Right atrium auricular region (tissue), 2 donors: ENCODE measurements at regions not wholly inside any gene's neighbourhood (a gene's known extent, or its start where the extent isn't known, plus 50 kb on each side); places are given as distances from the start of the nearest gene placed in this dataset.

Experiments
- DNase-seq: peaks from one replicate; pipeline ENCODE4 v3.0.0-alpha.2; 2019; ENCODE audit warnings: low spot score
- H3K27ac ChIP-seq, 2 donors: fragments of 200-600 bp; sonication (generic); 1 replicate in 1 of 2; 2 replicates in 1 of 2; pipeline ENCODE4 v1.5.1; 2016 to 2019
- H3K27me3 ChIP-seq, 2 donors: fragments of 200-600 bp; sonication (generic); one replicate each; pipeline versions ENCODE4 v1.5.1 to v1.6.0; 2017 to 2019
- H3K36me3 ChIP-seq: fragments of 200-600 bp; sonication (generic); one replicate; pipeline ENCODE4 v1.5.1; 2016
- H3K4me1 ChIP-seq, 2 donors: fragments of 200-600 bp; sonication (generic); one replicate each; pipeline versions ENCODE4 v1.5.1 to v1.6.0; 2017 to 2019
- H3K4me3 ChIP-seq, 2 donors: fragments of 200-600 bp; sonication (generic); 1 replicate in 1 of 2; 2 replicates in 1 of 2; pipeline ENCODE4 v1.5.1; 2017 to 2019; ENCODE audit warnings: mild to moderate bottlenecking in 1 of 2, moderate library complexity in 1 of 2
- H3K9me3 ChIP-seq, 2 donors: fragments of 200-600 bp; sonication (generic); one replicate each; pipeline ENCODE4 v1.5.1; 2019
- TF ChIP-seq, protein P1 (sequence below), 2 donors: fragments of 200-600 bp; sonication (generic); IDR thresholded peaks; one replicate each; pipeline ENCODE4 v1.5.1; 2019; ENCODE audit warnings: antibody characterized with exemption in 2 of 2

DNA sequence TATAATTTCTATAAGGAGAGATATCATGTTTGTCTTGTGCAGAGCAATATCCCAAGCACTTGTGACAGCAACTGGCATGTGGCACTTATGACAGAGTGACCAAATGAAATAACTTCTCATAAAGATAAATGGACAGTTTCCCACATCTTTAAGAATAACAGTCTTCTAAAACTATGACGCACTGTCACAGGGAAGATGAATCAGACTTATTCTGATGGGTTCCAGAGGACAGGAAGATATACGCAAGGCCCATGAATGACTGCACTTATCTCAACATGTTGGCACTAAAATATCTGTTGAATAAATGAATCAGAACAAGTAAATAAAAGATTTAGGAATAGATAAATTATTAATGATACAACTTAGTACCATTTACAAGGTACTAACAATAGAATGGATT is 465.8 kb upstream of the SYT1 start:
- TF ChIP-seq, protein P1, sequence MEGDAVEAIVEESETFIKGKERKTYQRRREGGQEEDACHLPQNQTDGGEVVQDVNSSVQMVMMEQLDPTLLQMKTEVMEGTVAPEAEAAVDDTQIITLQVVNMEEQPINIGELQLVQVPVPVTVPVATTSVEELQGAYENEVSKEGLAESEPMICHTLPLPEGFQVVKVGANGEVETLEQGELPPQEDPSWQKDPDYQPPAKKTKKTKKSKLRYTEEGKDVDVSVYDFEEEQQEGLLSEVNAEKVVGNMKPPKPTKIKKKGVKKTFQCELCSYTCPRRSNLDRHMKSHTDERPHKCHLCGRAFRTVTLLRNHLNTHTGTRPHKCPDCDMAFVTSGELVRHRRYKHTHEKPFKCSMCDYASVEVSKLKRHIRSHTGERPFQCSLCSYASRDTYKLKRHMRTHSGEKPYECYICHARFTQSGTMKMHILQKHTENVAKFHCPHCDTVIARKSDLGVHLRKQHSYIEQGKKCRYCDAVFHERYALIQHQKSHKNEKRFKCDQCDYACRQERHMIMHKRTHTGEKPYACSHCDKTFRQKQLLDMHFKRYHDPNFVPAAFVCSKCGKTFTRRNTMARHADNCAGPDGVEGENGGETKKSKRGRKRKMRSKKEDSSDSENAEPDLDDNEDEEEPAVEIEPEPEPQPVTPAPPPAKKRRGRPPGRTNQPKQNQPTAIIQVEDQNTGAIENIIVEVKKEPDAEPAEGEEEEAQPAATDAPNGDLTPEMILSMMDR (IDR thresholded peaks at IDR 0.05): no peak
- no peak overlapping the region for H3K4me3 ChIP-seq
- H3K27ac ChIP-seq: no peak overlapping the region
- no peak for DNase-seq
- no peaks in the 10 kb centered on the region for H3K9me3 ChIP-seq
- no peaks in the 10 kb centered on the region for H3K36me3 ChIP-seq
- no peaks in the 10 kb centered on the region for H3K4me1 ChIP-seq
- no peaks in the 10 kb centered on the region for H3K27me3 ChIP-seq

DNA sequence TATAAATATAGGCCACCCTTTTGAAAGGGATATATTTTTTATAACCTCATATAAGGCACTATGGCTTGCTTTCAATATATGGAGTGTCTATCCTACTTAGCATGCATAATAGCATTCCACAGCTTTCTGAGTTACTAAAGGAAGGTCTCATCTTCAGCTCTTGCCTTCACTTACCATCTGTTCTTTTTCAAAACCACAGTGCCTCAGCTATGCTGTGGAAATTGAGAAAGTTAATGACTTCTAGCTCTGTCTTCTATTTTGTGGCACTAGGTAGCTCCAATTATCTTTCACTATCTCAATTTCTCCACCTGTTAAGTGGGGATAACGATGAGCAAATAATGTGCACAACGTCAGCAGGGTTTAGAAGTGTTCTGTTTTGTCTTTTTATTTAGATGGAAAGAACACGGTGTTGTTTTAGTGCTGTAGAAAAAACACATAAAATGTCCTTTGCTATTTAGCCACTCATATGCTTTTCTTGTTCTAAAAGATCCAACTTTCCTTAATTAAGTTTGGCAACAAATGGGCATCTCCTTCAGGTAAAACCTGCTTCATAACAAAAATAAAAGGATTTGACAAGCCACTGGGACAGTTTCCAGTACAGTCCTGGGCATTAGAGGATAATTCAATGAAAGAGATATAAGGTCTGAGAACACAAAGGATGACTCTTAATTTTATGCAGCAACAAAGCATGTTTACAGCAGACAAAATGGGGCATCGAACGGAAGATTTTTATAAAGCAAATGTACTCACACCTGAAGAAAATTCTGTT is 462.0 kb upstream of the SYT1 start:
- H3K27ac ChIP-seq: no peak overlapping the region
- no peak for DNase-seq
- TF ChIP-seq, protein P1 (IDR thresholded peaks at IDR 0.05): no peak
- no peaks in the 10 kb centered on the region for H3K9me3 ChIP-seq
- H3K27me3 ChIP-seq: no peaks in the 10 kb centered on the region
- H3K36me3 ChIP-seq: no peaks in the 10 kb centered on the region
- no peaks in the 10 kb centered on the region for H3K4me1 ChIP-seq
- no peak overlapping the region for H3K4me3 ChIP-seq

DNA sequence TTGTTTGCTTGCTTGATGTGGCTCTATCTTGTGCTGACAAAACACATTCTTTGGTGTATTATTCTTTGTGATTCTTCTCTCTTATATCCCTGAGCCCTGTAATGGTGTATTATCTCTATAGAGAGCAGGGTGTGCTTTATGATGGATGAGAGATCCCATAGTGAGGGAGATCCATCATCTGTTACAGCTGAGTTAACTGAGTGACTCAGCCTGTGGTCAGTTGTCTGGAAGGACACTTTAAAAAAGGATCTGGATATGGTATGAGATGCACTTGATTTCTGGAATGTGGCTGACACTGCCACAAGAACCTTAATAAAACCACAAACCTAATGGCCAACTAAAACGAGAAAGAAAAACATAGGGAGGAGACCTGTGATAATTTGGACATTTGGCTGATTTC is 461.4 kb upstream of the SYT1 start:
- H3K4me1 ChIP-seq: no peaks in the 10 kb centered on the region
- no peaks in the 10 kb centered on the region for H3K27me3 ChIP-seq
- DNase-seq: no peak
- no peaks in the 10 kb centered on the region for H3K36me3 ChIP-seq
- H3K9me3 ChIP-seq: no peaks in the 10 kb centered on the region
- no peak overlapping the region for H3K4me3 ChIP-seq
- H3K27ac ChIP-seq: no peak overlapping the region
- TF ChIP-seq, protein P1 (IDR thresholded peaks at IDR 0.05): no peak

DNA sequence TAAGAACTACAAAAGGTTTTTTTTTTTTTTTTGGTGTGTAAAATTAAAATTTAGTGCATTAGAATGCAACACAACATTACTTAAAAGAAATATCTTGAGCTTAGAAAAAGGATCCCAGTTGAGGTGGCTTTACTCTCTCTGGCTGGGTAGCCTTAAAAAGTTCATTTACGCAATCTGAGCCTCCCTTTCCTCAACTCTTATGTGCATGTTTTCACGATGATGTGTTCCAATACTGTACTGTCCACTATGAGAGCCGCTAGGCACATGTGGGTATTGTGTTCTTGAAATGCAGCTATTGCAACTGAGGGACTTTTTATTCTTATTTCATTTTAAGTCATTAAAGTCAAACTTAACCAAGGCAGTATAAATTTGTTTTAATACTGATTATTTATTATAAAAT is 460.9 kb upstream of the SYT1 start:
- no peaks in the 10 kb centered on the region for H3K9me3 ChIP-seq
- no peaks in the 10 kb centered on the region for H3K36me3 ChIP-seq
- TF ChIP-seq, protein P1 (IDR thresholded peaks at IDR 0.05): no peak
- H3K27ac ChIP-seq: no peak overlapping the region
- no peak overlapping the region for H3K4me3 ChIP-seq
- H3K4me1 ChIP-seq: no peaks in the 10 kb centered on the region
- no peaks in the 10 kb centered on the region for H3K27me3 ChIP-seq
- DNase-seq: no peak

DNA sequence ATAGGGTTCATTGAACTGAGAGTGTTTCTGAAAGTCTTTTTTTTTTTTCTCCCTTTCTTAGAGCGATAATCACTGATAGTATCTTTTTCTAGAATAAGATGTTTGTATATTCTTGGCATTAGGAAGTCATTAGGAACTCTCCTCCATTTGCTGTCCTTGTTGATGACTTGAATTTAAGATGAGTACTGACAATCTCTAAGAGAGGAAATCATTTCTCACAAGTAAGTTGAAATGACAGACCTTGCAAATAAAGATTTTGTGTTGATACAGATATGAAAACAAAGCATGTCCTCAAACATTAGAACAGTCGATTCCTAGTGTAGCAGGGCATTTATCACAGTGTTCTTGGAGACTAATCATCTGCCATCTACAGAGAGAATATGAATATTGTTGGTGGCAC is 458.4 kb upstream of the SYT1 start:
- no peaks in the 10 kb centered on the region for H3K9me3 ChIP-seq
- TF ChIP-seq, protein P1 (IDR thresholded peaks at IDR 0.05): no peak
- DNase-seq: no peak
- no peak overlapping the region for H3K27ac ChIP-seq
- no peak overlapping the region for H3K4me3 ChIP-seq
- H3K36me3 ChIP-seq: no peaks in the 10 kb centered on the region
- H3K27me3 ChIP-seq: no peaks in the 10 kb centered on the region
- H3K4me1 ChIP-seq: no peaks in the 10 kb centered on the region

DNA sequence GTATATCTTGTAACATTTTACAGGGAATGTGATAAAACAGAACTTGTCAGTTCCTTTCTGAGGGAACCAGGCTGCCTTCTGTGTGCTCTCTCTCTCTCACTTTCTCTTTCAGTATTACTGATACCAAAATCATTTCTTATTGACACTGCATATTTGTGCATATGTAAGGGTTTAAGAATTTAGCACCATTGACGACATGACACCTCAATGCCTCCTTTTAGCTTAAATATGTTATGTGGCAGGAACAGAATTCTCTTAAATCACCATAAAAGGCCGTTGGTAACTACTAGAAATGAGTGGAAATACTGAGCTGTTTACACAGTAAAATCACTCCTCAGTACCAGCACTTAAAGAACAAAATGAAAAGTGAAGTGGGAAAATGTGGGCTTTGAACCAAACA is 457.7 kb upstream of the SYT1 start:
- Histone ChIP-seq H3K27ac (no peak overlapping the region), H3K36me3 (no peaks in the 10 kb centered on the region), H3K4me3 (no peak overlapping the region), H3K4me1 (no peaks in the 10 kb centered on the region), H3K27me3 (no peaks in the 10 kb centered on the region), H3K9me3 (no peaks in the 10 kb centered on the region)
- DNase-seq: no peak
- TF ChIP-seq, protein P1 (IDR thresholded peaks at IDR 0.05): no peak
